K562 (cell line): ENCODE measurements at regions not wholly inside any gene's neighbourhood (a gene's known extent, or its start where the extent isn't known, plus 50 kb on each side); places are given as distances from the start of the nearest gene placed in this dataset.

Source experiments
- ATAC-seq: fragments of 200-7000 bp; cut with Tn5 transposase; 3 replicates; pipeline ENCODE4 v1.9.1; 2020; ENCODE audit warnings: moderate library complexity
- BruUV-seq: library from RNA; stranded (reverse); fragments of 400-500 nt; replicated peaks from 2 replicates; lab custom pipeline; 2021; lab: Mats Ljungman, UMichigan
- CTCF ChIA-PET: fragments of 300-600 bp; formaldehyde crosslinking; extraction: SDS; loops from one replicate; lab custom pipeline; 2021; ENCODE audit warnings: low intra/inter-chr PET ratio; lab: Yijun Ruan, JAX
- POLR2A ChIA-PET: fragments of 300-600, 350-650 bp; sonication (Branson Sonifier 250); formaldehyde crosslinking; extraction: SDS; loops from one replicate; lab custom pipeline; 2021; ENCODE audit warnings: antibody characterized with exemption, inconsistent platforms; lab: Yijun Ruan, JAX
- DNase-seq, 4 experiments: peaks; one replicate each; pipeline versions ENCODE4 v3.0.0 to v3.0.0-alpha.2; 2011 to 2018; ENCODE audit warnings: low spot score in 3 of 4, mixed read lengths in 3 of 4; ENCODE audit errors: extremely low read depth in 1 of 4
- FAIRE-seq: peaks from 2 replicates; lab custom pipeline; 2011; peaks lifted over from hg19 to GRCh38; lab: Jason Lieb, UNC
- H2AFZ ChIP-seq: 2 replicates; pipeline ENCODE4 v1.6.0; 2011; ENCODE audit warnings: low read depth, low read length, control low read depth, inconsistent platforms
- H3K27ac ChIP-seq: fragments of 200-600 bp; 3 replicates; pipeline ENCODE4 v1.8.0; 2011; ENCODE audit warnings: low read depth, mild to moderate bottlenecking, control low read depth, inconsistent platforms, low read length, moderate library complexity, mixed read lengths; ENCODE audit errors: extremely low read depth
- H3K27me3 ChIP-seq, 2 experiments: fragments of 300-600 bp in 1 of 2; 2 replicates in 1 of 2; 3 replicates in 1 of 2; pipeline versions ENCODE4 v1.6.0 to v1.8.0; 2011; ENCODE audit warnings: inconsistent platforms in 2 of 2, low read length in 2 of 2, mild to moderate bottlenecking in 1 of 2, mixed read lengths in 1 of 2, moderate library complexity in 1 of 2; ENCODE audit not compliant: control insufficient read depth in 2 of 2, insufficient read depth in 2 of 2
- H3K36me3 ChIP-seq: fragments of 300-600 bp; 3 replicates; pipeline ENCODE4 v1.8.0; 2011; ENCODE audit warnings: mild to moderate bottlenecking, low read length, inconsistent platforms; ENCODE audit not compliant: control insufficient read depth, insufficient read depth
- H3K4me1 ChIP-seq, 2 experiments: fragments of 200-600 bp in 1 of 2; replicated peaks in 1 of 2; 2 replicates in 1 of 2; 3 replicates in 1 of 2; pipeline versions ENCODE4 v1.5.1 to v1.8.0; 2011; ENCODE audit warnings: inconsistent platforms in 2 of 2, low read length in 2 of 2, mild to moderate bottlenecking in 1 of 2, mixed read lengths in 1 of 2, moderate library complexity in 1 of 2; ENCODE audit not compliant: control insufficient read depth in 2 of 2, insufficient read depth in 2 of 2
- H3K4me2 ChIP-seq: 2 replicates; pipeline ENCODE4 v1.6.1; 2011; ENCODE audit warnings: low read length, control low read depth, inconsistent platforms, mixed read lengths; ENCODE audit not compliant: insufficient read depth
- H3K4me3 ChIP-seq: fragments of 200-600 bp; sonication (generic), shearing (Covaris generic); 2 replicates; pipeline ENCODE4 v1.5.1; 2016; ENCODE audit warnings: control low read depth, inconsistent platforms
- H3K79me2 ChIP-seq: fragments of 200-600 bp; 3 replicates; pipeline ENCODE4 v1.8.0; 2011; ENCODE audit warnings: low read length, inconsistent platforms; ENCODE audit not compliant: control insufficient read depth, insufficient read depth
- H3K9ac ChIP-seq, 2 experiments: 2 replicates each; pipeline versions ENCODE4 v1.6.0 to v1.6.1; 2011; ENCODE audit warnings: low read depth in 2 of 2, low read length in 2 of 2, control low read depth in 1 of 2, inconsistent platforms in 1 of 2, mild to moderate bottlenecking in 1 of 2, mixed read lengths in 1 of 2; ENCODE audit not compliant: insufficient read depth in 1 of 2
- H3K9me1 ChIP-seq: one replicate; pipeline ENCODE4 v1.6.0; 2011; ENCODE audit warnings: inconsistent platforms, mild to moderate bottlenecking, low read length, moderate library complexity; ENCODE audit not compliant: control insufficient read depth, insufficient read depth
- H3K9me3 ChIP-seq: replicated peaks from 2 replicates; pipeline ENCODE4 v1.5.1; 2011; ENCODE audit warnings: low read depth, low read length, inconsistent platforms; ENCODE audit not compliant: control insufficient read depth, insufficient read depth
- H4K20me1 ChIP-seq: replicated peaks from 2 replicates; pipeline ENCODE4 v1.6.1; 2011; ENCODE audit warnings: low read length, inconsistent platforms, mixed read lengths; ENCODE audit not compliant: control insufficient read depth, insufficient read depth
- ARHGAP35 ChIP-seq: fragments of 450-650 bp; IDR thresholded peaks from 2 replicates; pipeline ENCODE4 v1.6.1; 2018; ENCODE audit not compliant: partially characterized antibody
- HINFP ChIP-seq: fragments of 450-650 bp; conservative IDR thresholded peaks from 2 replicates; pipeline ENCODE4 v1.6.1; 2016; ENCODE audit warnings: missing genetic modification characterization, low read depth, mild to moderate bottlenecking, control low read depth, missing compliant biosample characterization
- MEIS2 ChIP-seq: fragments of 450-650 bp; IDR thresholded peaks from 2 replicates; pipeline ENCODE4 v1.6.1; 2014; ENCODE audit warnings: mild to moderate bottlenecking; ENCODE audit not compliant: partially characterized antibody
- MTA3 ChIP-seq: fragments of 450-650 bp; formaldehyde crosslinking; IDR thresholded peaks from 2 replicates; pipeline ENCODE4 v1.6.1; 2017; ENCODE audit warnings: mild to moderate bottlenecking, borderline replicate concordance
- PKNOX1 ChIP-seq: fragments of 450-650 bp; IDR thresholded peaks from 2 replicates; pipeline ENCODE4 v1.6.1; 2016
- RAD21 ChIP-seq, 2 experiments: fragments of 250-450 bp in 1 of 2; fragments of 450-650 bp in 1 of 2; sonication (Bioruptor Pico) in 1 of 2; formaldehyde crosslinking in 1 of 2; IDR thresholded peaks in 1 of 2; conservative IDR thresholded peaks in 1 of 2; 2 replicates each; pipeline versions ENCODE4 v1.4.0 to v1.8.0; 2020 to 2022; ENCODE audit warnings: mild to moderate bottlenecking in 2 of 2, moderate library complexity in 1 of 2
- SRSF9 ChIP-seq: fragments of 200-400 bp; formaldehyde crosslinking; IDR thresholded peaks from 2 replicates; pipeline ENCODE4 v1.6.1; 2017; ENCODE audit warnings: low read depth, low read length, borderline replicate concordance
- XRCC5 ChIP-seq: fragments of 200-400 bp; formaldehyde crosslinking; IDR thresholded peaks from 2 replicates; pipeline ENCODE4 v1.6.1; 2017; ENCODE audit warnings: low read depth, mild to moderate bottlenecking, low read length
- ZBTB2 ChIP-seq: fragments of 450-650 bp; IDR thresholded peaks from 2 replicates; pipeline ENCODE4 v1.6.1; 2016; ENCODE audit warnings: antibody characterized with exemption
- ZBTB8A ChIP-seq: fragments of 450-650 bp; IDR thresholded peaks from 2 replicates; pipeline ENCODE4 v1.6.1; 2018; ENCODE audit warnings: mild to moderate bottlenecking, moderate library complexity; ENCODE audit not compliant: partially characterized antibody
- ZNF431 ChIP-seq: sonication (generic); formaldehyde crosslinking; IDR thresholded peaks from 2 replicates; pipeline ENCODE4 v1.8.0; 2022; ENCODE audit warnings: mild to moderate bottlenecking, missing genetic modification reagents
- ZNF583 ChIP-seq: fragments of 250-450 bp; sonication (Bioruptor Pico); IDR thresholded peaks from 2 replicates; pipeline ENCODE4 v1.4.0; 2020
- WGBS: fragments of 100-300 bp; shearing (Covaris generic); methylation state at CpG from one replicate; pipeline ENCODE4 v1.1.6; 2016; ENCODE audit warnings: low coverage, mixed read lengths; ENCODE audit not compliant: insufficient coverage; ENCODE audit errors: missing lambda C conversion rate; 5-methylcytosine and 5-hydroxymethylcytosine counted together
- in situ Hi-C: fragments of 300-500 bp; cut with MboI; formaldehyde crosslinking; loops from 4 replicates; pipeline ENCODE4 v1.15.0; 2018; ENCODE audit warnings: inconsistent platforms, mixed read lengths
- intact Hi-C: fragments of 100-400 bp; cut with micrococcal nuclease; formaldehyde crosslinking; loops from 2 replicates; pipeline ENCODE4 v1.14.2; 2022
- TF ChIP-seq, protein P1 (sequence below): fragments of 250-450 bp; sonication (Bioruptor Pico); IDR thresholded peaks from 2 replicates; pipeline ENCODE4 v1.4.0; 2020
- TF ChIP-seq, protein P2 (sequence below): fragments of 450-650 bp; formaldehyde crosslinking; IDR thresholded peaks from 2 replicates; pipeline ENCODE4 v1.4.0; 2022; ENCODE audit warnings: missing genetic modification characterization
- TF ChIP-seq, protein P3 (sequence below): sonication (generic); formaldehyde crosslinking; IDR thresholded peaks from 2 replicates; pipeline ENCODE4 v1.8.0; 2022; ENCODE audit warnings: mild to moderate bottlenecking, missing genetic modification reagents

GRCh38 chr21:41633627-41634026 lies 125.7 kb upstream of the TMPRSS2 start:
- no peaks in the 10 kb centered on the region for H3K79me2 ChIP-seq
- WGBS: 1% methylated on average over 4 of the region's 4 CpGs
- H3K4me3 ChIP-seq: no peak overlapping the region
- no peaks in the 10 kb centered on the region for H3K9me3 ChIP-seq
- H3K4me1 ChIP-seq: peaks cover 0 to 3% of the 10 kb centered on the region in 2 experiments; a peak in 1 of 5 replicates
- FAIRE-seq: no peak
- H3K36me3 ChIP-seq: no peaks in the 10 kb centered on the region
- intact Hi-C loops: no loop called here
- H3K27ac ChIP-seq: no peak overlapping the region
- no peak for ATAC-seq
- no peak overlapping the region for H3K9ac ChIP-seq
- in situ Hi-C loops: no loop called here
- DNase-seq: no peak
- BruUV-seq: no TSS peak
- ChIA-PET CTCF (no interaction called here), POLR2A (no interaction called here)
- H3K4me2 ChIP-seq: no peak overlapping the region
- H2AFZ ChIP-seq: no peak overlapping the region
- peaks cover 4 to 26% of the 10 kb centered on the region in 2 experiments; a peak in 4 of 5 replicates for H3K27me3 ChIP-seq
- peaks cover 4% of the 10 kb centered on the region for H4K20me1 ChIP-seq
- H3K9me1 ChIP-seq: no peaks in the 10 kb centered on the region
- TF ChIP-seq RAD21 (CRISPR knock-in tag; conservative IDR thresholded peaks at IDR 0.05 in 1 of 2, IDR thresholded peaks at IDR 0.05 in 1 of 2) (no peak), ZBTB8A (no peak), ARHGAP35 (peak; percentile 14), PKNOX1 (peak; percentile 19; the same call in 1 of the 2 replicates), SRSF9 (no peak), ZNF583 (CRISPR knock-in tag) (no peak), MEIS2 (peak; percentile 22), MTA3 (no peak), ZNF431 (no peak), HINFP (tag) (no peak), ZBTB2 (no peak), XRCC5 (no peak)
- TF ChIP-seq, protein P1, sequence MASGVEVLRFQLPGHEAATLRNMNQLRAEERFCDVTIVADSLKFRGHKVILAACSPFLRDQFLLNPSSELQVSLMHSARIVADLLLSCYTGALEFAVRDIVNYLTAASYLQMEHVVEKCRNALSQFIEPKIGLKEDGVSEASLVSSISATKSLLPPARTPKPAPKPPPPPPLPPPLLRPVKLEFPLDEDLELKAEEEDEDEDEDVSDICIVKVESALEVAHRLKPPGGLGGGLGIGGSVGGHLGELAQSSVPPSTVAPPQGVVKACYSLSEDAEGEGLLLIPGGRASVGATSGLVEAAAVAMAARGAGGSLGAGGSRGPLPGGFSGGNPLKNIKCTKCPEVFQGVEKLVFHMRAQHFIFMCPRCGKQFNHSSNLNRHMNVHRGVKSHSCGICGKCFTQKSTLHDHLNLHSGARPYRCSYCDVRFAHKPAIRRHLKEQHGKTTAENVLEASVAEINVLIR (CRISPR knock-in tag): no peak
- TF ChIP-seq, protein P2, sequence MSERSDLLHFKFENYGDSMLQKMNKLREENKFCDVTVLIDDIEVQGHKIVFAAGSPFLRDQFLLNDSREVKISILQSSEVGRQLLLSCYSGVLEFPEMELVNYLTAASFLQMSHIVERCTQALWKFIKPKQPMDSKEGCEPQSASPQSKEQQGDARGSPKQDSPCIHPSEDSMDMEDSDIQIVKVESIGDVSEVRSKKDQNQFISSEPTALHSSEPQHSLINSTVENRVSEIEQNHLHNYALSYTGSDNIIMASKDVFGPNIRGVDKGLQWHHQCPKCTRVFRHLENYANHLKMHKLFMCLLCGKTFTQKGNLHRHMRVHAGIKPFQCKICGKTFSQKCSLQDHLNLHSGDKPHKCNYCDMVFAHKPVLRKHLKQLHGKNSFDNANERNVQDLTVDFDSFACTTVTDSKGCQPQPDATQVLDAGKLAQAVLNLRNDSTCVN (CRISPR knock-in tag): no peak
- TF ChIP-seq, protein P3, sequence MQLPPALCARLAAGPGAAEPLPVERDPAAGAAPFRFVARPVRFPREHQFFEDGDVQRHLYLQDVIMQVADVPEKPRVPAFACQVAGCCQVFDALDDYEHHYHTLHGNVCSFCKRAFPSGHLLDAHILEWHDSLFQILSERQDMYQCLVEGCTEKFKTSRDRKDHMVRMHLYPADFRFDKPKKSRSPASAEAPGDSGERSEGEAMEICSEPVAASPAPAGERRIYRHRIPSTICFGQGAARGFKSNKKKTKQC (CRISPR knock-in tag): no peak
